ENCODE measurements at regions not wholly inside any gene's neighbourhood (a gene's known extent, or its start where the extent isn't known, plus 50 kb on each side); places are given as distances from the start of the nearest gene placed in this dataset.

GRCh38 chr2:138877421-138877820 lies 97.2 kb upstream of the NXPH2 start:
- WGBS (ENCODE audit: extremely low coverage, insufficient read length, low lambda C conversion rate) = no CpG with 5 or more reads among the region's 3 CpGs
- no peak overlapping the region for H3K18ac ChIP-seq (ENCODE audit: insufficient read length, low read depth, low read length)
- H2BK15ac ChIP-seq (ENCODE audit: low read depth, low read length) = no peak overlapping the region
- H2BK5ac ChIP-seq (ENCODE audit: insufficient read length, low read length) = no peak overlapping the region
- H3K9me3 Mint-ChIP-seq = peaks cover 0 to 7% of the 10 kb centered on the region in 2 experiments; a peak in 1 of 5 replicates
- no peak overlapping the region for H3K27ac Mint-ChIP-seq
- no peaks in the 10 kb centered on the region for H4K20me1 ChIP-seq (ENCODE audit: control insufficient read depth, insufficient read depth, insufficient read length)
- no peak overlapping the region for H3K4me2 ChIP-seq (ENCODE audit: insufficient read depth, insufficient read length, low read length)
- TF ChIP-seq, protein P1, sequence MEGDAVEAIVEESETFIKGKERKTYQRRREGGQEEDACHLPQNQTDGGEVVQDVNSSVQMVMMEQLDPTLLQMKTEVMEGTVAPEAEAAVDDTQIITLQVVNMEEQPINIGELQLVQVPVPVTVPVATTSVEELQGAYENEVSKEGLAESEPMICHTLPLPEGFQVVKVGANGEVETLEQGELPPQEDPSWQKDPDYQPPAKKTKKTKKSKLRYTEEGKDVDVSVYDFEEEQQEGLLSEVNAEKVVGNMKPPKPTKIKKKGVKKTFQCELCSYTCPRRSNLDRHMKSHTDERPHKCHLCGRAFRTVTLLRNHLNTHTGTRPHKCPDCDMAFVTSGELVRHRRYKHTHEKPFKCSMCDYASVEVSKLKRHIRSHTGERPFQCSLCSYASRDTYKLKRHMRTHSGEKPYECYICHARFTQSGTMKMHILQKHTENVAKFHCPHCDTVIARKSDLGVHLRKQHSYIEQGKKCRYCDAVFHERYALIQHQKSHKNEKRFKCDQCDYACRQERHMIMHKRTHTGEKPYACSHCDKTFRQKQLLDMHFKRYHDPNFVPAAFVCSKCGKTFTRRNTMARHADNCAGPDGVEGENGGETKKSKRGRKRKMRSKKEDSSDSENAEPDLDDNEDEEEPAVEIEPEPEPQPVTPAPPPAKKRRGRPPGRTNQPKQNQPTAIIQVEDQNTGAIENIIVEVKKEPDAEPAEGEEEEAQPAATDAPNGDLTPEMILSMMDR (conservative IDR thresholded peaks at IDR 0.05) = no peak
- no peak overlapping the region for H3K4me3 Mint-ChIP-seq
- H2AK5ac ChIP-seq (ENCODE audit: insufficient read length, low read length) = no peak overlapping the region
- no peaks in the 10 kb centered on the region; a peak in 1 of 7 replicates for H3K36me3 Mint-ChIP-seq (ENCODE audit: insufficient read depth in 1 of 3, low read depth in 3 of 3)
- H2BK120ac ChIP-seq (ENCODE audit: low read depth, low read length, poor library complexity, severe bottlenecking) = no peak overlapping the region
- H2BK12ac ChIP-seq (ENCODE audit: insufficient read length, low read depth, low read length) = no peak overlapping the region
- H3T11ph ChIP-seq (ENCODE audit: low read length) = no peak overlapping the region
- H3K9me3 ChIP-seq (ENCODE audit: control insufficient read depth, low read depth, low read length) = no peaks in the 10 kb centered on the region
- no peaks in the 10 kb centered on the region for H3K4me1 ChIP-seq (ENCODE audit: insufficient read depth, low read length)
- no peaks in the 10 kb centered on the region for H3K23me2 ChIP-seq (ENCODE audit: insufficient read length, low read depth, low read length, poor library complexity, severe bottlenecking)
- no peak overlapping the region for H3K9ac ChIP-seq (ENCODE audit: extremely low read depth, insufficient read length, low read length)
- H4K8ac ChIP-seq (replicated peaks; ENCODE audit: insufficient read length, low read depth, low read length) = no peak overlapping the region
- H2AFZ ChIP-seq (ENCODE audit: low read length) = no peak overlapping the region
- no peak overlapping the region for H4K91ac ChIP-seq (ENCODE audit: insufficient read length, low read depth, low read length)
- H2BK20ac ChIP-seq (ENCODE audit: low read depth, low read length, poor library complexity, severe bottlenecking) = no peak overlapping the region
- no peak overlapping the region for H3K14ac ChIP-seq (ENCODE audit: insufficient read depth, low read length)
- H3K27ac ChIP-seq (ENCODE audit: insufficient read length, low read depth, low read length) = no peak overlapping the region
- H3K27me3 Mint-ChIP-seq (ENCODE audit: low read depth) = peaks cover 1% of the 10 kb centered on the region; the same call in 1 of the 2 replicates
- no peaks in the 10 kb centered on the region for H3K79me2 ChIP-seq (ENCODE audit: insufficient read depth, low read length)
- H3K23ac ChIP-seq (ENCODE audit: insufficient read length, low read depth, low read length) = no peak overlapping the region
- no peak for DNase-seq
- H3K79me1 ChIP-seq (ENCODE audit: insufficient read depth, low read depth, low read length, poor library complexity, severe bottlenecking) = no peaks in the 10 kb centered on the region
- no peak overlapping the region for H3K56ac ChIP-seq (ENCODE audit: insufficient read length, low read depth, low read length)
- no peak overlapping the region for H4K5ac ChIP-seq (ENCODE audit: insufficient read length, low read depth, low read length)
- H3K4me1 Mint-ChIP-seq = no peaks in the 10 kb centered on the region
- no peaks in the 10 kb centered on the region for H3K27me3 ChIP-seq (ENCODE audit: insufficient read depth, low read length)
- H3K4ac ChIP-seq (ENCODE audit: low read depth, low read length) = no peak overlapping the region
